MCF 10A (cell line): ENCODE measurements at regions not wholly inside any gene's neighbourhood (a gene's known extent, or its start where the extent isn't known, plus 50 kb on each side); places are given as distances from the start of the nearest gene placed in this dataset.
A peak's percentile ranks its signal among the peaks of the same experiment; 100 is the strongest.

Source experiments
- BruUV-seq: library from RNA; stranded (reverse); fragments of 400-500 nt; replicated peaks from 2 replicates; lab custom pipeline; 2021; lab: Mats Ljungman, UMichigan
- CTCF ChIA-PET: fragments of 300-600 bp; sonication (Branson Sonifier 250); formaldehyde crosslinking; extraction: SDS; loops from one replicate; lab custom pipeline; 2021; ENCODE audit warnings: antibody characterized with exemption, inconsistent platforms; lab: Yijun Ruan, JAX
- POLR2A ChIA-PET: fragments of 300-600, 350-650 bp; sonication (Branson Sonifier 250); formaldehyde crosslinking; extraction: SDS; loops from one replicate; lab custom pipeline; 2020; ENCODE audit warnings: antibody characterized with exemption, inconsistent platforms; lab: Yijun Ruan, JAX
- DNase-seq: peaks from one replicate; pipeline ENCODE4 v3.0.0-alpha.2; 2018; ENCODE audit not compliant: unreplicated experiment
- H3K27ac Mint-ChIP-seq: one replicate; pipeline ENCODE4 v1.8.0; 2022; ENCODE audit warnings: mild to moderate bottlenecking, low read depth, mixed read lengths; ENCODE audit not compliant: unreplicated experiment
- H3K27me3 Mint-ChIP-seq: one replicate; pipeline ENCODE4 v1.8.0; 2022; ENCODE audit warnings: mixed read lengths; ENCODE audit not compliant: insufficient read depth, unreplicated experiment
- H3K36me3 Mint-ChIP-seq: one replicate; pipeline ENCODE4 v1.8.0; 2022; ENCODE audit warnings: mild to moderate bottlenecking, moderate library complexity, mixed read lengths; ENCODE audit not compliant: insufficient read depth, unreplicated experiment
- H3K4me1 Mint-ChIP-seq: one replicate; pipeline ENCODE4 v1.8.0; 2022; ENCODE audit warnings: mixed read lengths; ENCODE audit not compliant: insufficient read depth, unreplicated experiment
- H3K4me3 Mint-ChIP-seq: one replicate; pipeline ENCODE4 v1.8.0; 2022; ENCODE audit warnings: mild to moderate bottlenecking, moderate library complexity, mixed read lengths; ENCODE audit not compliant: unreplicated experiment
- H3K9me3 Mint-ChIP-seq: one replicate; pipeline ENCODE4 v1.8.0; 2022; ENCODE audit warnings: mixed read lengths; ENCODE audit not compliant: unreplicated experiment
- intact Hi-C: fragments of 100-400 bp; cut with micrococcal nuclease; formaldehyde crosslinking; loops from 2 replicates; pipeline ENCODE4 v1.14.1; 2022
- TF ChIP-seq, protein P1 (sequence below): fragments of 200-600 bp; IDR thresholded peaks from one replicate; pipeline ENCODE4 v1.8.0; 2022; ENCODE audit warnings: antibody characterized with exemption, mild to moderate bottlenecking; ENCODE audit not compliant: unreplicated experiment

DNA sequence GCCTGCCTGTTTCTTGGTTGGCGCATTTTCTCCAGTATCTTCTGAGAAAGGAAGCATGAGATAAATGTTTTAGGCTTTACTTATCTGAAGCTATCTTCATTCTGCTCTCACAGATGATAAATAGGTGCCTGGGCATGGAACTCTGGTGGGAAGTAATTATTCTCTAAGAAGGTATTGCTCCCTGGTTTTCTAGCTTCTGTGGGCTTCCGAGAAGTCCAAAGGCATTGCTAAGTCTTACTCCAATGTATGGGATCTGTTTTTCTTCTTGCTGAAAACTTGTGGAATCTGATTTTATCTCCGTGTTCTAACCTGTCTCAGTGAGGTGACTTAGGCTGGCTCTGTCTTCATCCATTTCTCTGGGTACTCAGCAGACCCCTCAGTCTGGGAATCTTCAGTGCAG is 224.4 kb upstream of the HS6ST1 start:
- H3K36me3 Mint-ChIP-seq = no peaks in the 10 kb centered on the region
- peaks cover 20% of the 10 kb centered on the region for H3K9me3 Mint-ChIP-seq
- no peak for DNase-seq
- no peaks in the 10 kb centered on the region for H3K27me3 Mint-ChIP-seq
- CTCF ChIA-PET = no interaction called here
- intact Hi-C loops = no loop called here
- no peak overlapping the region for H3K4me3 Mint-ChIP-seq
- BruUV-seq = no TSS peak
- H3K4me1 Mint-ChIP-seq = no peaks in the 10 kb centered on the region
- POLR2A ChIA-PET = no interaction called here
- TF ChIP-seq, protein P1, sequence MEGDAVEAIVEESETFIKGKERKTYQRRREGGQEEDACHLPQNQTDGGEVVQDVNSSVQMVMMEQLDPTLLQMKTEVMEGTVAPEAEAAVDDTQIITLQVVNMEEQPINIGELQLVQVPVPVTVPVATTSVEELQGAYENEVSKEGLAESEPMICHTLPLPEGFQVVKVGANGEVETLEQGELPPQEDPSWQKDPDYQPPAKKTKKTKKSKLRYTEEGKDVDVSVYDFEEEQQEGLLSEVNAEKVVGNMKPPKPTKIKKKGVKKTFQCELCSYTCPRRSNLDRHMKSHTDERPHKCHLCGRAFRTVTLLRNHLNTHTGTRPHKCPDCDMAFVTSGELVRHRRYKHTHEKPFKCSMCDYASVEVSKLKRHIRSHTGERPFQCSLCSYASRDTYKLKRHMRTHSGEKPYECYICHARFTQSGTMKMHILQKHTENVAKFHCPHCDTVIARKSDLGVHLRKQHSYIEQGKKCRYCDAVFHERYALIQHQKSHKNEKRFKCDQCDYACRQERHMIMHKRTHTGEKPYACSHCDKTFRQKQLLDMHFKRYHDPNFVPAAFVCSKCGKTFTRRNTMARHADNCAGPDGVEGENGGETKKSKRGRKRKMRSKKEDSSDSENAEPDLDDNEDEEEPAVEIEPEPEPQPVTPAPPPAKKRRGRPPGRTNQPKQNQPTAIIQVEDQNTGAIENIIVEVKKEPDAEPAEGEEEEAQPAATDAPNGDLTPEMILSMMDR = no peak
- no peak overlapping the region for H3K27ac Mint-ChIP-seq

DNA sequence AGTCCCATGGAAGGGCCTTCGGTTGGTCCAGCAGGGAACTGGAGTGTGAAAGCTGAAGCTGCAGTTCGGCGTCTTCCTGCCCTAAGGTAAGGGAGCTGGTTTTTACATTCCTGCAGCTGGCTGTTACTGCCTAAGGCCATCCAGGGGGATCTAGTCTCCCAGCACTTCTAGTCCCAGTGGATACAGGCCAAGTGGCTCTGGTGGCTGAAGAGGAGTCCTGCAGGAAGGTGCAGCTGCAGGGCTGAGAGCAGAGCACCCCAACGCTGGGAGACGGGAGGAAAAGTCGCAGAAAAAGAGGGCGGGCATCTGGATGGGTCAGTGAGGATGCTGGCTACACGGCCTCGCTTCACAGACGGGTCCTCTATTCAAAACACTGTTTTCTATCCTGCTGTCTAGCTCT is 225.0 kb upstream of the HS6ST1 start:
- peak; percentile 16 for DNase-seq
- Mint-ChIP-seq H3K27me3 (no peaks in the 10 kb centered on the region), H3K9me3 (peaks cover 20% of the 10 kb centered on the region), H3K36me3 (no peaks in the 10 kb centered on the region), H3K4me1 (no peaks in the 10 kb centered on the region), H3K4me3 (no peak overlapping the region), H3K27ac (no peak overlapping the region)
- intact Hi-C loops = no loop called here
- TF ChIP-seq, protein P1 = no peak
- BruUV-seq = no TSS peak
- CTCF ChIA-PET = interaction anchor here (0.5 kb wide), 1 partner anchor 653 kb away, joined by 3 read pairs; no protein-coding TSS in a partner anchor
- POLR2A ChIA-PET = no interaction called here

DNA sequence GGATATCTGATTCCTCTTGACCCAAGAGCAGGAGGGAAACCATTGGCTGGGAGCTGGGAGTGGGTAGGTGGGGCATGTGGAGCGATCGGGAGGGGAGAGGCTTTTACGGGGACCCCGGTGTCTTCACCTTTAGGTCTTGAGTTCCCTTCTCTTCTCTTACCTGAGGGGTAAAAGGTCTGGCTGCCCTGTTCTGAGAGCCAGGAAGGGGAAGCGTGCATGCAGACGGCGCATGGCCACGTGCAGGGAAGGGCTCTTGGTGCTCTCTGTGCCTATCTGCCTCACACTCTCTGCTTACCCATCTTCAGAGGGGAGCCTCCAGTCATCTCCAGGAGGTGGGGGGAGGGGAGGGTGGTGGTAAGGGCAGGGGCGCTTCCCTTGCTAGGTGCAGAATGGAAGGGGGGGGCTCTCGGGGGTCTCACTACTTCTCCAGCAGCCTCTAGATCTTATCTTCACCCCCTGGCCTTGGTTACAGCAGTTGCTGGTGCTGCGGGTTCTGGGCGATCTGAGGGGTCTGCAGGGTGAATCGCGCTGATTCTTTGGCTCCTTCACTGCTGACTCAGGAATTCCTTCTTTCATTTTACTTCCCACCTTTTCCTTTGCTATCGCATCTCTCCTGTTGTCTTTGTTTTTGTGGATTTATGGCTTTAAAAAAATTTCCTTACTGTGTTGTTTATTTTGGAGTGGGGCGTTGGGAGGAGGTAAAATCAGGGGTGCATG is 225.8 kb upstream of the HS6ST1 start:
- TF ChIP-seq, protein P1 = no peak
- intact Hi-C loops = no loop called here
- Mint-ChIP-seq H3K9me3 (peaks cover 20% of the 10 kb centered on the region), H3K4me1 (no peaks in the 10 kb centered on the region), H3K4me3 (no peak overlapping the region), H3K27me3 (no peaks in the 10 kb centered on the region), H3K27ac (no peak overlapping the region), H3K36me3 (no peaks in the 10 kb centered on the region)
- POLR2A ChIA-PET = no interaction called here
- CTCF ChIA-PET = no interaction called here
- DNase-seq = no peak
- BruUV-seq = no TSS peak

DNA sequence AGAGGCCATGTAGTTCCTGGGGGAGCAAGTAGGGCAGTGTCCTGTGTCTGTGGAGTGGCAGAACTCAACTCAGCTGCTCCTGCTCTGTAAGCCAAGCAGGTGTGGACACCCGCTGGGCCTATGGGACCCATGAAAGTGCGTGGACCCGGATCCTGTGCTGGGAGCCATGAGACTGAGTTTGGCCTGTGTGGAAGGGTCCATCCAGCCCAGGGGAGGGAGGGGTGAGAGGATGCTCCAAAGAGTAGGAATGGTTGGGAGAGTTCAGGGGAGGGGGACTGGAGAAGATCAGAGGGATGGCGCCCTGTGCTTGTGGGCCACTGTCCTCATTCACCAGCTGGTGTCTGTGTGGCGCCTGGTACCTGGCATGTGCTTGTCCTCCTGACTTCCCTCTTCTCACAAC is 226.4 kb upstream of the HS6ST1 start:
- intact Hi-C loops = no loop called here
- CTCF ChIA-PET = no interaction called here
- Mint-ChIP-seq H3K27ac (no peak overlapping the region), H3K27me3 (no peaks in the 10 kb centered on the region), H3K9me3 (peaks cover 20% of the 10 kb centered on the region), H3K4me3 (no peak overlapping the region), H3K4me1 (no peaks in the 10 kb centered on the region), H3K36me3 (no peaks in the 10 kb centered on the region)
- POLR2A ChIA-PET = no interaction called here
- TF ChIP-seq, protein P1 = no peak
- BruUV-seq = no TSS peak
- no peak for DNase-seq
